ENCODE measurements at regions not wholly inside any gene's neighbourhood (a gene's known extent, or its start where the extent isn't known, plus 50 kb on each side); places are given as distances from the start of the nearest gene placed in this dataset.

DNA sequence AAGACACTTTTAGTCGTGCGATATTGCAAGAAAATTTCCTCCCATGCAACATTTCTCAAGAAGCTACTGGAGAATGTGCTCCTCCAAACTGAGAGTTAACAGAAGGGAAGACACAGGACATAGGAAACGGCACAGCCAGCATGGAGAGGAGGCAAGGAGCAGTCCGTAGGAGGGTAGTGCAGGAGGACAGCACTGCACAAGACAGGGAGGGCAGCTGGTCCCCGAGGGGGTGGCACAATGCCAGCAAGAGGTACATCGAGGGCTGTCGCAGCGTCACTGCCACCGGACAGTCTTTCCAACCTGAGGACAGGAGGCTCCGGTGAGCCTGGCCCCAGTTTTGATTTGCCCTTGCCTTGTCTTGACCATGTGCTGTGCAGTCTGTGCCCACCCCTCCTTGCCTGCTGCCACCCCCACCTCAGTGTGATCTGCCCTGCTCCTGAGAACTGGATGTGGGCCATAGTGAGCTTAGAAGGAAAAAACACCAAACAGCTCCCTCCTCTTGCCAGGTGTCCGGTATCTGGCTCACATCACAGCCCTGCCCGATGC, 81.6 kb upstream of the LAPTM4A start:
- H3K9ac ChIP-seq (ENCODE audit: low read depth in 1 of 2, low read length in 2 of 2): no peak overlapping the region
- H3K27me3 ChIP-seq (ENCODE audit: control insufficient read depth in 1 of 2, insufficient read depth in 2 of 2, low read length in 2 of 2): no peaks in the 10 kb centered on the region
- peaks cover 33 to 42% of the 10 kb centered on the region in 2 donors for H3K4me1 ChIP-seq (ENCODE audit: control insufficient read depth in 1 of 2, insufficient read depth in 2 of 2, low read length in 2 of 2)
- no peaks in the 10 kb centered on the region for H3K36me3 ChIP-seq (ENCODE audit: control insufficient read depth in 1 of 2, insufficient read depth in 2 of 2, low read length in 2 of 2)
- H3K9me3 ChIP-seq (ENCODE audit: control insufficient read depth in 1 of 2, low read length in 2 of 2): no peaks in the 10 kb centered on the region
- no peak overlapping the region for H3K4me3 ChIP-seq (ENCODE audit: low read depth in 1 of 2, low read length in 2 of 2)
- no peak overlapping the region for H3K27ac ChIP-seq (ENCODE audit: low read depth, low read length)

DNA sequence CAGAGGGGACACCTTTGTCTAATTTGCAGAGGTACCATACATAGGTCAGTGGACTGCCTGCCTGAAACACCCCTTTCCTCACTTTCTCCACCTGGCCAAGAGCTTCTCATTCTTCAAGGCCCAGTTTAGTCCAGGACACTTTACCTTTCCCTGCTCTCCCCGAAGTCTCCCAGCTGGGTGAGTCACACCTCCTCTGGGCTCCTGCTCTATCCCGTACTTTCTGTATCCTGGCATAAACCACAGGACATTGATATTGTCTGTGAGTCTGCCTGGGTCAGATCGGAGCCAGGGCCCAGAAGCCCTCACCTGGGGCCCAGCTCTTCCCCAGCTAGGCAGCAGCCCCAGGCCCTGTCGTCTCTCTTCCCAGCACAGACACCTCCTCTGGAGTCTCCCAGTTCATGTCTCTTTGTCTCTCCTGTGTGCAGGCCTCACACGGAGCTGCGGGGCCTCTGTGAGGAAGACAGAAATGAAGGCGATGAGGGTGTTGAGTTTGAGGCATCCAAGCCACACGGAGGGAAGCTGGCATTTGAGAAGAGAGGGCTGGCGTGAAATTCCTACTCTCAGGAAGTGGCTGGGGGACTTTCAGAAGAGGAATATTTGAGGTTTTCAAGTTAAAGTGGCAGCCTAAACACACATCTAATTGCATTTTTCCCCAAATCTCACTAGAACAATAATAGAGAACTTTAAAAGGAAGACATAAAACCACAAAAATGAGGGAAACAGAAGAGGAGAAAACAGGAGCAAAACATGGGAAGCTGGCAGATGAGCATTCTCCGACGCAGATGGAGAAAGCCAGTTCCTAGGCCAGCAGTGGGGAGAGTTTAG, 79.6 kb upstream of the LAPTM4A start:
- H3K27me3 ChIP-seq (ENCODE audit: control insufficient read depth in 1 of 2, insufficient read depth in 2 of 2, low read length in 2 of 2): no peaks in the 10 kb centered on the region
- H3K9me3 ChIP-seq (ENCODE audit: control insufficient read depth in 1 of 2, low read length in 2 of 2): no peaks in the 10 kb centered on the region
- no peak overlapping the region for H3K27ac ChIP-seq (ENCODE audit: low read depth, low read length)
- H3K9ac ChIP-seq (ENCODE audit: low read depth in 1 of 2, low read length in 2 of 2): peak overlapping the region in 1 of 2 donors; percentile 31
- H3K4me3 ChIP-seq (ENCODE audit: low read depth in 1 of 2, low read length in 2 of 2): no peak overlapping the region
- H3K4me1 ChIP-seq (ENCODE audit: control insufficient read depth in 1 of 2, insufficient read depth in 2 of 2, low read length in 2 of 2): peaks cover 42 to 45% of the 10 kb centered on the region in 2 donors
- H3K36me3 ChIP-seq (ENCODE audit: control insufficient read depth in 1 of 2, insufficient read depth in 2 of 2, low read length in 2 of 2): no peaks in the 10 kb centered on the region

DNA sequence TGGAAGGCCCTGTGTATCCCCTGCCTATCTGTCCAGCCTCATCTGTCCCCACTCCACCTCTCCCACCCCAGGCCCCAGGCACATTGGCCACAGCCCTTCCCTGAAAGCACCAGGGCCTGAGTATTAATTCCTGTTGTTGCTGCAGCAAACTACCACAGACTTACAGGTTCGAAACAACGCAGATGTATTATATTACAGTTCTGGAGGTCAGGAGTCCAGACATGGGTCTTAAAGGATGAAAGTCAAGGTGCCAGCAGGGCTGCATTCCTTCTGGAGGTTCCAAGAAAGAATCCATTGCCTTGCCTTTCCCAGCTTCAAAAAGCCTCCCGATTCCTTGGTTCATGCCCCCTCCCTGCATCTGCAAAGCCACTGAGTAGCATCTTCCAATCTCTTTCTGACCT, 78.7 kb upstream of the LAPTM4A start:
- Histone ChIP-seq H3K4me3 (ENCODE audit: low read depth in 1 of 2, low read length in 2 of 2) (no peak overlapping the region), H3K4me1 (ENCODE audit: control insufficient read depth in 1 of 2, insufficient read depth in 2 of 2, low read length in 2 of 2) (peaks cover 42 to 46% of the 10 kb centered on the region in 2 donors), H3K27ac (ENCODE audit: low read depth, low read length) (peak overlapping the region; percentile 66), H3K9ac (ENCODE audit: low read depth in 1 of 2, low read length in 2 of 2) (peak overlapping the region; percentile 31 to 40), H3K9me3 (ENCODE audit: control insufficient read depth in 1 of 2, low read length in 2 of 2) (no peaks in the 10 kb centered on the region), H3K27me3 (ENCODE audit: control insufficient read depth in 1 of 2, insufficient read depth in 2 of 2, low read length in 2 of 2) (no peaks in the 10 kb centered on the region), H3K36me3 (ENCODE audit: control insufficient read depth in 1 of 2, insufficient read depth in 2 of 2, low read length in 2 of 2) (no peaks in the 10 kb centered on the region)

DNA sequence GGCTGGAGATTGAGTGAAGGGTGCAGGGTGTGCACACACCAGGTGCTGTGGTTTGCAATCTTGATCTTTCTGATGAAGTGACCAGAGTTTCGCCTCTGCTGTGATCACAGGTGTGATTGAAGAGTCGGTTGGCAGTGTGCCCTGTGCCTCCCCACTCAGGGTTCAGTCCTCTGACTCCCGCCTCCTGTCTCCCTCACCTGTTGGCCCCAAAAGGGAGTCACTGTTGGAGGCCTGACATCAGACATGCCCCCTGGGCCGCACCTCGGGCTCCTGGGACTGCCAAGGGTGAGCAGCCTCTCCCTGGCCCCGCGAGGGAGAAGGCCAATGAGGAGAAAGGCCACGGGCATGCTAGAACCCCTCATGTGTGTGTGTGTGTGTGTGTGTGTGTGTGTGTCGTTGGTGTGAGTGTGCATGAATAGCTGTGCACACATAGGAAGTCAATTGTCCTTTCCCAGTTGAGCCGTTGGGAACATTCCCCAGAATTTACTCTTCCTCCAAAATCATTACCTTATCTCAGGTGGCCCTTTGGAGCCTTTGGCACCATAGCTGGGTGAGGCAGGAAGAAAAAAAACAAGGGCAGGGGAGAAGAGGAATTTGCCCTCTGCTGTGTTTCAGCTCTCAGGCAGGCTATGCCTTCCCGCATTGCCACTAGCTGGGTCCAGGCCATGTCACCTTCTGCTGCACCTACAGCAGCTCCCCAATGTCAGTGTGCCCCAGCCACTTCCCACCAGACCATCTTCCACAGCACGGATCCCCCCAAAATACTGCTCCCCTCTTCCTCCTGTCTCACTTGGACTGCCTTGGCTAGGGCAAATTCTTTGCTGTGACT, 78.1 kb upstream of the LAPTM4A start:
- Histone ChIP-seq H3K27me3 (ENCODE audit: control insufficient read depth in 1 of 2, insufficient read depth in 2 of 2, low read length in 2 of 2) (no peaks in the 10 kb centered on the region), H3K4me3 (ENCODE audit: low read depth in 1 of 2, low read length in 2 of 2) (peak overlapping the region in 1 of 2 donors; percentile 26), H3K27ac (ENCODE audit: low read depth, low read length) (peak overlapping the region; percentile 66), H3K9ac (ENCODE audit: low read depth in 1 of 2, low read length in 2 of 2) (peak overlapping the region; percentile 35 to 40), H3K9me3 (ENCODE audit: control insufficient read depth in 1 of 2, low read length in 2 of 2) (no peaks in the 10 kb centered on the region), H3K36me3 (ENCODE audit: control insufficient read depth in 1 of 2, insufficient read depth in 2 of 2, low read length in 2 of 2) (no peaks in the 10 kb centered on the region), H3K4me1 (ENCODE audit: control insufficient read depth in 1 of 2, insufficient read depth in 2 of 2, low read length in 2 of 2) (peaks cover 43 to 46% of the 10 kb centered on the region in 2 donors)

DNA sequence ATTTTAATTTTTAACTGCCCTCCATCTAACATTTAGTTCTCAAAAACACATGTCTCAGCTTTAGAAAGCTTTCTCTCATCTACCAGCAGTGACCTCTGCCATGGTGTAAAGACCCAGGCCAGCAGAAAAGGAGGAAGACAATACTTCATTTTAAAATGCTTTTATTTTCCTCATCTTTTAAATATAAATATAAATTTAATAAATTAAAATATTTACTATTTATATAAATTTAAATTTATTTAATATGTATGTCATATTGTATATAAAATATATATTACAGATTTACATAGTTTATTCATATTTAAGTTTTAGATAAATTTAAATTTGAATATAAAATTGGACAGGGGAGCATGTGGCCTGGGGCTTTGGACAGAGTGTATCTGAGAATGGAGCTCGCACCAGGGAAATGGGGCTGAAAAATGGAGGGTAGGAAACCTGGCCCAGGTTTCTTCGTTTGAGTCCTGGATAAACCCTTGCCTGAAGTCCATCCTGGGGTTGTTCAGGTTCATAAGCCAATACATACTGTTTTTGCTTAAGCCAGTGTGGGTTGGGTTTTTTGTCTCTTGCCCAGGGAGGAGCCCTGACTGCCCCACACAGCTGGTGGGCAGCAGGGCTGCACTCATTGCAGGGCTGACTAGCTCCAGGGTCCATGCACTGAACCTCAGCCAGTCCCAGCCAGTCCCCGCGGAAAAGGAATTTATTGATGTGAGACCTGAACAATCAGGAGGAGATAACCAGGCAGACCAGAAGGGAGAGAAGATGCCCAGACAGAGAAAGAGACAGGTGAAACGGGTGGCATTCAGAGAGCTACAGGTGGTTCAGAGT, 77.3 kb upstream of the LAPTM4A start:
- Histone ChIP-seq H3K36me3 (ENCODE audit: control insufficient read depth in 1 of 2, insufficient read depth in 2 of 2, low read length in 2 of 2) (no peaks in the 10 kb centered on the region), H3K9ac (ENCODE audit: low read depth in 1 of 2, low read length in 2 of 2) (peak overlapping the region in 1 of 2 donors; percentile 35), H3K4me3 (ENCODE audit: low read depth in 1 of 2, low read length in 2 of 2) (no peak overlapping the region), H3K27me3 (ENCODE audit: control insufficient read depth in 1 of 2, insufficient read depth in 2 of 2, low read length in 2 of 2) (no peaks in the 10 kb centered on the region), H3K4me1 (ENCODE audit: control insufficient read depth in 1 of 2, insufficient read depth in 2 of 2, low read length in 2 of 2) (peaks cover 43 to 46% of the 10 kb centered on the region in 2 donors), H3K27ac (ENCODE audit: low read depth, low read length) (peak overlapping the region; percentile 66), H3K9me3 (ENCODE audit: control insufficient read depth in 1 of 2, low read length in 2 of 2) (no peaks in the 10 kb centered on the region)

DNA sequence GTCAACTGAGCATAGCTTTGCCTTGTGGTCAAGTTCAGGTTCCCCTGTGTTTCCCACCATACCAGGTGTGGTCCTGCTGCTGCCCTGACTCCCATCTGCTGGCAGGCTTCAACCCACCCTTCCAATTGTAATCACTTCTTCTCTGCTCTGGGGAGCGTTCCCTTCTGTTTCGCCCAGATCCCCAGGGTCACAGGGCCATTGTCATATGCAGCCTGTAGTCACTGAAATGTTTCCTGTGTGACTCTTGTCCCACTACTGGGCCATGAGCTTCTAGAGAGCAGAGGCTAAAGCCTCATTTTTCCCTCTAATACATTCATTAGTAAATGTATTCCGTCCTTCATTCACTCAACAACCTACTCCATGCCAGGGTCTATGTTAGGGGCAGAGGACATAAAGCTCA, 75.0 kb upstream of the LAPTM4A start:
- H3K9ac ChIP-seq (ENCODE audit: low read depth in 1 of 2, low read length in 2 of 2): no peak overlapping the region
- H3K4me3 ChIP-seq (ENCODE audit: low read depth in 1 of 2, low read length in 2 of 2): no peak overlapping the region
- H3K36me3 ChIP-seq (ENCODE audit: control insufficient read depth in 1 of 2, insufficient read depth in 2 of 2, low read length in 2 of 2): no peaks in the 10 kb centered on the region
- no peak overlapping the region for H3K27ac ChIP-seq (ENCODE audit: low read depth, low read length)
- peaks cover 41 to 43% of the 10 kb centered on the region in 2 donors for H3K4me1 ChIP-seq (ENCODE audit: control insufficient read depth in 1 of 2, insufficient read depth in 2 of 2, low read length in 2 of 2)
- no peaks in the 10 kb centered on the region for H3K9me3 ChIP-seq (ENCODE audit: control insufficient read depth in 1 of 2, low read length in 2 of 2)
- H3K27me3 ChIP-seq (ENCODE audit: control insufficient read depth in 1 of 2, insufficient read depth in 2 of 2, low read length in 2 of 2): no peaks in the 10 kb centered on the region

DNA sequence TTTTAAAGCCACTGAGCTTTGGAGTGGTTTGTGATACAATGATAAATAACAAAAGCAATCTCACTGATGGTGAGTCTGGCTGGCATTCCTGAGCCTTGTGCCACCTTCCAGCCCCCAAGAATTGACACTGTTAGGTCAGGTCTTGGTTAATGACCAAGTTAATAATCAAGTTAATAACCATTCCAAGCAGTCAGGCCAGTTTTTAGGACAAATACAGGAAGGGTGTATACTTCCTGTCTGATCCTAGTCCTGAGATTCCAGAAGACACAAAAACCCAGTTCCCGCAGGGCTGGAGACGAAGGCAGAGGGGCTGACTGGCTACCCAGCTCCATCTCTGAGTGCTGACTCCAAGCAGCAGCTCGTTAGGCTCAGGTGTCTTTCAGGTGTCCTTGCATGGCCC, 74.6 kb upstream of the LAPTM4A start:
- H3K36me3 ChIP-seq (ENCODE audit: control insufficient read depth in 1 of 2, insufficient read depth in 2 of 2, low read length in 2 of 2): no peaks in the 10 kb centered on the region
- no peaks in the 10 kb centered on the region for H3K27me3 ChIP-seq (ENCODE audit: control insufficient read depth in 1 of 2, insufficient read depth in 2 of 2, low read length in 2 of 2)
- H3K27ac ChIP-seq (ENCODE audit: low read depth, low read length): no peak overlapping the region
- peaks cover 41 to 43% of the 10 kb centered on the region in 2 donors for H3K4me1 ChIP-seq (ENCODE audit: control insufficient read depth in 1 of 2, insufficient read depth in 2 of 2, low read length in 2 of 2)
- H3K9ac ChIP-seq (ENCODE audit: low read depth in 1 of 2, low read length in 2 of 2): no peak overlapping the region
- no peaks in the 10 kb centered on the region for H3K9me3 ChIP-seq (ENCODE audit: control insufficient read depth in 1 of 2, low read length in 2 of 2)
- H3K4me3 ChIP-seq (ENCODE audit: low read depth in 1 of 2, low read length in 2 of 2): no peak overlapping the region

DNA sequence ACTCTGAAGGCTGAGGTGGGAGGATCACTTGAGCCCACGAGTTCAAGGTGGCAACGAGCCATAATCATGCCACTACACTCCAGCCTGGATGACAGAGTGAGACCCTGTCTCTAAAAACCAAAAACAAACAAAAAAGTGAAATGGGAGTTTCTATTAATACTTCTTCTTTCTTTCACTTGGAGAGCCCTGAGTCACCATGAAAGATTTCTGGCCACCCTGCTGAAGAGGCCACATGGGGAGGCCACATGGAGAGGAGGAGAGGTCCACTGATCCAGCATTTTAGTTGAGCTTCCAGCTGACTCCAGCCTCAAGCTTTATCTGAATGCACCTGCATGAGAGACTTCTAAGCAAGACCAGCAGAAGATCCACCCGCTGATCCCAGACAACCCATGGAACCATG, 74.2 kb upstream of the LAPTM4A start:
- H3K36me3 ChIP-seq (ENCODE audit: control insufficient read depth in 1 of 2, insufficient read depth in 2 of 2, low read length in 2 of 2): no peaks in the 10 kb centered on the region
- H3K4me1 ChIP-seq (ENCODE audit: control insufficient read depth in 1 of 2, insufficient read depth in 2 of 2, low read length in 2 of 2): peaks cover 41 to 43% of the 10 kb centered on the region in 2 donors
- H3K9ac ChIP-seq (ENCODE audit: low read depth in 1 of 2, low read length in 2 of 2): no peak overlapping the region
- no peak overlapping the region for H3K27ac ChIP-seq (ENCODE audit: low read depth, low read length)
- no peak overlapping the region for H3K4me3 ChIP-seq (ENCODE audit: low read depth in 1 of 2, low read length in 2 of 2)
- H3K27me3 ChIP-seq (ENCODE audit: control insufficient read depth in 1 of 2, insufficient read depth in 2 of 2, low read length in 2 of 2): no peaks in the 10 kb centered on the region
- H3K9me3 ChIP-seq (ENCODE audit: control insufficient read depth in 1 of 2, low read length in 2 of 2): no peaks in the 10 kb centered on the region

DNA sequence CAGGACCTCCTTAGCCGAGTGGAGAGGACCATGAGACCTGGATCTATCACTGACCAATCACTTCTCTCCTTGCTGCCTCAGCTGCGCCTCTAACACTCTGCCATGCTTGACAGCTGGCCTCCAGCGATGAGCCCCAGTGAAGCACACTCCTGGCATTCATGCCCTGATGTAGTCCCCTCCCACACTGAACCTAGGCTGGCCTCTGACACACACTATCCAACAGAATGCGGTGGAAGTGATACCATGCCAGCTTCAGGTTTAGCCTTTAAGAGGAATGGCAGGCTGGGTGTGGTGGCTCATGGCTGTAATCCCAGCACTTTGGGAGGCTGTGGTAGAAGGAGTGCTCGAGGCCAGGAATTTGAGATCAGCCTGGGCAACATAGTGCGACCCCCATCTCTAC, 73.7 kb upstream of the LAPTM4A start:
- no peaks in the 10 kb centered on the region for H3K27me3 ChIP-seq (ENCODE audit: control insufficient read depth in 1 of 2, insufficient read depth in 2 of 2, low read length in 2 of 2)
- no peak overlapping the region for H3K27ac ChIP-seq (ENCODE audit: low read depth, low read length)
- H3K36me3 ChIP-seq (ENCODE audit: control insufficient read depth in 1 of 2, insufficient read depth in 2 of 2, low read length in 2 of 2): no peaks in the 10 kb centered on the region

More for the DNA sequence above, 73.7 kb upstream of the LAPTM4A start:
- Histone ChIP-seq H3K9me3 (ENCODE audit: control insufficient read depth in 1 of 2, low read length in 2 of 2) (no peaks in the 10 kb centered on the region), H3K9ac (ENCODE audit: low read depth in 1 of 2, low read length in 2 of 2) (no peak overlapping the region), H3K4me1 (ENCODE audit: control insufficient read depth in 1 of 2, insufficient read depth in 2 of 2, low read length in 2 of 2) (peaks cover 37 to 40% of the 10 kb centered on the region in 2 donors), H3K4me3 (ENCODE audit: low read depth in 1 of 2, low read length in 2 of 2) (no peak overlapping the region)

Measured in duodenal mucosa (tissue), 2 donors.